IgD-negative memory B cell (primary cell): ENCODE measurements at regions not wholly inside any gene's neighbourhood (a gene's known extent, or its start where the extent isn't known, plus 50 kb on each side); places are given as distances from the start of the nearest gene placed in this dataset.

ENCODE experiments used
- H3K27ac Mint-ChIP-seq, 3 donors: one replicate each; pipeline ENCODE4 v1.8.0; 2020 to 2022; ENCODE audit warnings: mild to moderate bottlenecking in 3 of 3, mixed read lengths in 3 of 3, moderate library complexity in 1 of 3
- H3K27me3 Mint-ChIP-seq: one replicate; pipeline ENCODE4 v1.8.0; 2021; ENCODE audit warnings: mixed read lengths
- H3K36me3 Mint-ChIP-seq: one replicate; pipeline ENCODE4 v1.8.0; 2020; ENCODE audit warnings: mild to moderate bottlenecking, mixed read lengths
- H3K4me1 Mint-ChIP-seq, 3 donors: one replicate each; pipeline ENCODE4 v1.8.0; 2020 to 2022; ENCODE audit warnings: mixed read lengths in 3 of 3, mild to moderate bottlenecking in 1 of 3
- H3K4me3 Mint-ChIP-seq, 4 donors: one replicate each; pipeline ENCODE4 v1.8.0; 2020 to 2022; ENCODE audit warnings: mild to moderate bottlenecking in 4 of 4, mixed read lengths in 4 of 4, moderate library complexity in 3 of 4
- H3K9me3 Mint-ChIP-seq, 3 donors: one replicate each; pipeline ENCODE4 v1.8.0; 2020 to 2021; ENCODE audit warnings: mixed read lengths in 3 of 3, mild to moderate bottlenecking in 1 of 3

- H3K9me3 Mint-ChIP-seq: peaks cover 6 to 12% (median 7%) of the 10 kb centered on the region in 3 donors
- H3K36me3 Mint-ChIP-seq: no peaks in the 10 kb centered on the region
- no peaks in the 10 kb centered on the region for H3K27me3 Mint-ChIP-seq
- H3K27ac Mint-ChIP-seq: peak overlapping the region in 1 of 3 donors; percentile 42
- peaks cover 0 to 11% (median 10%) of the 10 kb centered on the region in 3 donors for H3K4me1 Mint-ChIP-seq
- peak overlapping the region in 1 of 4 donors; percentile 14 for H3K4me3 Mint-ChIP-seq
These were observed 134.1 kb downstream of the CASP12 start for GRCh38 chr11:104763930-104764709.

GRCh38 chr11:104761511-104761910 is 136.7 kb downstream of the CASP12 start:
- Mint-ChIP-seq H3K27me3 (no peaks in the 10 kb centered on the region), H3K9me3 (peaks cover 5 to 16% (median 10%) of the 10 kb centered on the region in 3 donors), H3K4me1 (peaks cover 0 to 11% (median 10%) of the 10 kb centered on the region in 3 donors), H3K36me3 (no peaks in the 10 kb centered on the region), H3K4me3 (no peak overlapping the region), H3K27ac (no peak overlapping the region)

- Mint-ChIP-seq H3K27me3 (no peaks in the 10 kb centered on the region), H3K27ac (no peak overlapping the region), H3K4me1 (peaks cover 0 to 8% (median 7%) of the 10 kb centered on the region in 3 donors), H3K4me3 (no peak overlapping the region), H3K9me3 (peaks cover 5 to 16% (median 10%) of the 10 kb centered on the region in 3 donors), H3K36me3 (no peaks in the 10 kb centered on the region)
These were observed 138.8 kb downstream of the CASP12 start for GRCh38 chr11:104759464-104759863.

GRCh38 chr11:104738918-104739317 is 159.3 kb downstream of the CASP12 start:
- H3K36me3 Mint-ChIP-seq: peaks cover 3% of the 10 kb centered on the region
- no peaks in the 10 kb centered on the region for H3K27me3 Mint-ChIP-seq
- H3K9me3 Mint-ChIP-seq: no peaks in the 10 kb centered on the region
- no peak overlapping the region for H3K4me3 Mint-ChIP-seq
- peaks cover 5 to 10% (median 5%) of the 10 kb centered on the region in 3 donors for H3K4me1 Mint-ChIP-seq
- H3K27ac Mint-ChIP-seq: no peak overlapping the region

- H3K9me3 Mint-ChIP-seq: no peaks in the 10 kb centered on the region
- H3K27me3 Mint-ChIP-seq: no peaks in the 10 kb centered on the region
- no peak overlapping the region for H3K4me3 Mint-ChIP-seq
- peaks cover 5 to 10% (median 5%) of the 10 kb centered on the region in 3 donors for H3K4me1 Mint-ChIP-seq
- no peak overlapping the region for H3K27ac Mint-ChIP-seq
- H3K36me3 Mint-ChIP-seq: peaks cover 3% of the 10 kb centered on the region
These were observed 160.1 kb downstream of the CASP12 start for GRCh38 chr11:104738208-104738607.

GRCh38 chr11:104736502-104736901 is 161.8 kb downstream of the CASP12 start:
- no peak overlapping the region for H3K27ac Mint-ChIP-seq
- peaks cover 3% of the 10 kb centered on the region for H3K36me3 Mint-ChIP-seq
- no peak overlapping the region for H3K4me3 Mint-ChIP-seq
- H3K4me1 Mint-ChIP-seq: peaks cover 5 to 10% (median 5%) of the 10 kb centered on the region in 3 donors
- H3K9me3 Mint-ChIP-seq: no peaks in the 10 kb centered on the region
- H3K27me3 Mint-ChIP-seq: no peaks in the 10 kb centered on the region

GRCh38 chr11:104734998-104735397 is 163.3 kb downstream of the CASP12 start:
- peaks cover 3% of the 10 kb centered on the region for H3K36me3 Mint-ChIP-seq
- H3K4me3 Mint-ChIP-seq: no peak overlapping the region
- H3K27me3 Mint-ChIP-seq: no peaks in the 10 kb centered on the region
- no peaks in the 10 kb centered on the region for H3K9me3 Mint-ChIP-seq
- H3K4me1 Mint-ChIP-seq: peaks cover 5 to 11% (median 5%) of the 10 kb centered on the region in 3 donors
- peak overlapping the region in 1 of 3 donors; percentile 41 for H3K27ac Mint-ChIP-seq

- H3K9me3 Mint-ChIP-seq: no peaks in the 10 kb centered on the region
- H3K4me1 Mint-ChIP-seq: peaks cover 5 to 10% (median 5%) of the 10 kb centered on the region in 3 donors
- no peaks in the 10 kb centered on the region for H3K27me3 Mint-ChIP-seq
- no peak overlapping the region for H3K27ac Mint-ChIP-seq
- H3K36me3 Mint-ChIP-seq: peaks cover 3% of the 10 kb centered on the region
- no peak overlapping the region for H3K4me3 Mint-ChIP-seq
These were observed 166.4 kb downstream of the CASP12 start for GRCh38 chr11:104731890-104732289.

- H3K4me3 Mint-ChIP-seq: no peak overlapping the region
- peaks cover 0 to 2% (median 0%) of the 10 kb centered on the region in 3 donors for H3K4me1 Mint-ChIP-seq
- peaks cover 3% of the 10 kb centered on the region for H3K36me3 Mint-ChIP-seq
- no peaks in the 10 kb centered on the region for H3K27me3 Mint-ChIP-seq
- H3K9me3 Mint-ChIP-seq: no peaks in the 10 kb centered on the region
- no peak overlapping the region for H3K27ac Mint-ChIP-seq
These were observed 169.3 kb downstream of the CASP12 start for GRCh38 chr11:104728927-104729326.

GRCh38 chr11:104727768-104728167 is 170.5 kb downstream of the CASP12 start:
- Mint-ChIP-seq H3K4me1 (peaks cover 0 to 2% (median 0%) of the 10 kb centered on the region in 3 donors), H3K4me3 (no peak overlapping the region), H3K27ac (no peak overlapping the region), H3K36me3 (peaks cover 3% of the 10 kb centered on the region), H3K27me3 (no peaks in the 10 kb centered on the region), H3K9me3 (peaks cover 0 to 9% (median 3%) of the 10 kb centered on the region in 3 donors)

- H3K27me3 Mint-ChIP-seq: no peaks in the 10 kb centered on the region
- H3K4me3 Mint-ChIP-seq: no peak overlapping the region
- peaks cover 0 to 2% (median 0%) of the 10 kb centered on the region in 3 donors for H3K4me1 Mint-ChIP-seq
- peaks cover 3% of the 10 kb centered on the region for H3K36me3 Mint-ChIP-seq
- H3K27ac Mint-ChIP-seq: no peak overlapping the region
- peaks cover 0 to 9% (median 3%) of the 10 kb centered on the region in 3 donors for H3K9me3 Mint-ChIP-seq
These were observed 171.2 kb downstream of the CASP12 start for GRCh38 chr11:104727095-104727494.

- H3K4me3 Mint-ChIP-seq: no peak overlapping the region
- H3K27me3 Mint-ChIP-seq: no peaks in the 10 kb centered on the region
- H3K36me3 Mint-ChIP-seq: peaks cover 3% of the 10 kb centered on the region
- peaks cover 0 to 2% (median 0%) of the 10 kb centered on the region in 3 donors for H3K4me1 Mint-ChIP-seq
- no peak overlapping the region for H3K27ac Mint-ChIP-seq
- peaks cover 0 to 9% (median 3%) of the 10 kb centered on the region in 3 donors for H3K9me3 Mint-ChIP-seq
These were observed 172.4 kb downstream of the CASP12 start for GRCh38 chr11:104725796-104726408.

- no peaks in the 10 kb centered on the region for H3K36me3 Mint-ChIP-seq
- no peaks in the 10 kb centered on the region for H3K27me3 Mint-ChIP-seq
- H3K27ac Mint-ChIP-seq: no peak overlapping the region
- peaks cover 0 to 4% (median 0%) of the 10 kb centered on the region in 3 donors for H3K9me3 Mint-ChIP-seq
- no peak overlapping the region for H3K4me3 Mint-ChIP-seq
- peaks cover 0 to 6% (median 0%) of the 10 kb centered on the region in 3 donors for H3K4me1 Mint-ChIP-seq
These were observed 184.9 kb downstream of the CASP12 start for GRCh38 chr11:104713401-104713800.

GRCh38 chr11:104705490-104706190 is 192.6 kb downstream of the CASP12 start:
- Mint-ChIP-seq H3K27ac (peak overlapping the region; percentile 33 to 92 (median 91)), H3K4me1 (peaks cover 14 to 24% (median 23%) of the 10 kb centered on the region in 3 donors), H3K4me3 (peak overlapping the region; percentile 31 to 90 (median 76)), H3K36me3 (no peaks in the 10 kb centered on the region), H3K9me3 (peaks cover 0 to 3% (median 2%) of the 10 kb centered on the region in 3 donors), H3K27me3 (no peaks in the 10 kb centered on the region)

- peaks cover 0 to 3% (median 2%) of the 10 kb centered on the region in 3 donors for H3K9me3 Mint-ChIP-seq
- peaks cover 14 to 24% (median 23%) of the 10 kb centered on the region in 3 donors for H3K4me1 Mint-ChIP-seq
- peak overlapping the region in 3 of 4 donors; percentile 26 to 90 (median 46) for H3K4me3 Mint-ChIP-seq
These were observed 193.4 kb downstream of the CASP12 start for GRCh38 chr11:104704888-104705287.

More at GRCh38 chr11:104704888-104705287, 193.4 kb downstream of the CASP12 start:
- H3K27me3 Mint-ChIP-seq: no peaks in the 10 kb centered on the region
- peak overlapping the region; percentile 11 to 91 (median 33) for H3K27ac Mint-ChIP-seq
- no peaks in the 10 kb centered on the region for H3K36me3 Mint-ChIP-seq
